Activated CD4-positive, alpha-beta T cell treated with anti-CD3 and anti-CD28 coated beads for 4 hours (primary cell): ENCODE measurements at regions not wholly inside any gene's neighbourhood (a gene's known extent, or its start where the extent isn't known, plus 50 kb on each side); places are given as distances from the start of the nearest gene placed in this dataset.

Source experiments
- DNase-seq, 2 donors: peaks; one replicate each; pipeline ENCODE4 v3.0.0-alpha.2; 2020

GRCh38 chr4:177699365-177700213, 257.4 kb upstream of the AGA start:
- no peak for DNase-seq

- DNase-seq, result no peak
Measured at GRCh38 chr4:177706916-177707315, 264.7 kb upstream of the AGA start.

- DNase-seq, result no peak
Measured at GRCh38 chr4:177713454-177713853, 271.2 kb upstream of the AGA start.

GRCh38 chr4:177717407-177717806, 275.2 kb upstream of the AGA start:
- DNase-seq, result no peak

- DNase-seq, result no peak
Measured at GRCh38 chr4:177718514-177718913, 276.3 kb upstream of the AGA start.

- DNase-seq, result no peak
Measured at GRCh38 chr4:177726111-177726510, 283.9 kb upstream of the AGA start.

- no peak for DNase-seq
Measured at GRCh38 chr4:177728361-177729152, 286.3 kb upstream of the AGA start.

GRCh38 chr4:177729681-177730080, 287.4 kb upstream of the AGA start:
- DNase-seq, result no peak

GRCh38 chr4:177737387-177737940, 295.2 kb upstream of the AGA start:
- DNase-seq, result no peak

GRCh38 chr4:177740563-177740962, 298.3 kb upstream of the AGA start:
- DNase-seq, result no peak

- DNase-seq, result no peak
Measured at GRCh38 chr4:177759729-177760128, 317.5 kb upstream of the AGA start.

- no peak for DNase-seq
Measured at GRCh38 chr4:177761692-177762091, 319.5 kb upstream of the AGA start.

- no peak for DNase-seq
Measured at GRCh38 chr4:177769155-177769554, 326.9 kb upstream of the AGA start.

- DNase-seq, result no peak
Measured at GRCh38 chr4:177770776-177771175, 328.5 kb upstream of the AGA start.

- no peak for DNase-seq
Measured at GRCh38 chr4:177771645-177772044, 329.4 kb upstream of the AGA start.

- DNase-seq, result no peak
Measured at GRCh38 chr4:177778623-177779022, 336.4 kb upstream of the AGA start.

GRCh38 chr4:177785000-177785399, 342.8 kb upstream of the AGA start:
- DNase-seq, result no peak

- DNase-seq, result no peak
Measured at GRCh38 chr4:177789610-177790009, 347.4 kb upstream of the AGA start.

- no peak for DNase-seq
Measured at GRCh38 chr4:177791188-177791587, 349.0 kb upstream of the AGA start.

GRCh38 chr4:177796841-177797240, 354.6 kb upstream of the AGA start:
- no peak for DNase-seq

GRCh38 chr4:177798161-177798560, 355.9 kb upstream of the AGA start:
- DNase-seq, result no peak

- no peak for DNase-seq
Measured at GRCh38 chr4:177802162-177802561, 359.9 kb upstream of the AGA start.

GRCh38 chr4:177802661-177803060, 360.4 kb upstream of the AGA start:
- DNase-seq, result no peak

GRCh38 chr4:177803151-177803550, 360.9 kb upstream of the AGA start:
- DNase-seq, result no peak
